ENCODE measurements at regions not wholly inside any gene's neighbourhood (a gene's known extent, or its start where the extent isn't known, plus 50 kb on each side); places are given as distances from the start of the nearest gene placed in this dataset.
A peak's percentile ranks its signal among the peaks of the same experiment; 100 is the strongest.

GRCh38 chr10:3856593-3856992 lies 71.6 kb upstream of the KLF6 start:
- Histone ChIP-seq H3K27ac (ENCODE audit: low read length) (no peak overlapping the region), H3K4me3 (ENCODE audit: low read depth in 1 of 2, low read length in 2 of 2) (no peak overlapping the region), H3K4me2 (ENCODE audit: insufficient read depth, low read length) (no peak overlapping the region), H3K4me1 (ENCODE audit: insufficient read depth, low read length) (peaks cover 24% of the 10 kb centered on the region), H3K36me3 (ENCODE audit: insufficient read depth, low read length) (no peaks in the 10 kb centered on the region), H4K20me1 (ENCODE audit: insufficient read depth, low read length) (no peaks in the 10 kb centered on the region), H3K9ac (ENCODE audit: low read depth, low read length) (no peak overlapping the region), H3K79me2 (ENCODE audit: insufficient read depth, low read length) (no peaks in the 10 kb centered on the region), H2AFZ (ENCODE audit: low read depth, low read length) (no peak overlapping the region), H3K9me3 (ENCODE audit: insufficient read depth, low read length, severe bottlenecking) (no peaks in the 10 kb centered on the region), H3K27me3 (ENCODE audit: insufficient read depth, low read length, poor library complexity) (no peaks in the 10 kb centered on the region)
- DNase-seq (no peak), ATAC-seq (ENCODE audit: insufficient read depth, low read depth) (no peak)
- TF ChIP-seq EZH2 (IDR thresholded peaks at IDR 0.05; ENCODE audit: borderline replicate concordance, low read depth, low read length, severe bottlenecking) (no peak), CTCF (IDR thresholded peaks at IDR 0.05; ENCODE audit: borderline replicate concordance, extremely low read depth, low read length, poor library complexity, severe bottlenecking) (no peak)

GRCh38 chr10:3853547-3854303 lies 68.7 kb upstream of the KLF6 start:
- DNase-seq, result no peak
- ATAC-seq (ENCODE audit: insufficient read depth, low read depth), result no peak

GRCh38 chr10:3853016-3853415 lies 68.0 kb upstream of the KLF6 start:
- no peak for TF ChIP-seq EZH2 (IDR thresholded peaks at IDR 0.05; ENCODE audit: borderline replicate concordance, low read depth, low read length, severe bottlenecking)
- TF ChIP-seq CTCF (IDR thresholded peaks at IDR 0.05; ENCODE audit: borderline replicate concordance, extremely low read depth, low read length, poor library complexity, severe bottlenecking), result no peak
- no peak overlapping the region for H3K4me2 ChIP-seq (ENCODE audit: insufficient read depth, low read length)

More at GRCh38 chr10:3853547-3854303, 68.7 kb upstream of the KLF6 start:
- Histone ChIP-seq H3K79me2 (ENCODE audit: insufficient read depth, low read length) (no peaks in the 10 kb centered on the region), H3K4me1 (ENCODE audit: insufficient read depth, low read length) (peaks cover 35% of the 10 kb centered on the region), H3K9me3 (ENCODE audit: insufficient read depth, low read length, severe bottlenecking) (no peaks in the 10 kb centered on the region), H3K4me3 (ENCODE audit: low read depth in 1 of 2, low read length in 2 of 2) (no peak overlapping the region), H3K36me3 (ENCODE audit: insufficient read depth, low read length) (no peaks in the 10 kb centered on the region), H2AFZ (ENCODE audit: low read depth, low read length) (no peak overlapping the region), H3K27me3 (ENCODE audit: insufficient read depth, low read length, poor library complexity) (no peaks in the 10 kb centered on the region), H3K4me2 (ENCODE audit: insufficient read depth, low read length) (no peak overlapping the region), H3K9ac (ENCODE audit: low read depth, low read length) (no peak overlapping the region), H4K20me1 (ENCODE audit: insufficient read depth, low read length) (no peaks in the 10 kb centered on the region), H3K27ac (ENCODE audit: low read length) (peak overlapping the region; percentile 23)
- TF ChIP-seq EZH2 (IDR thresholded peaks at IDR 0.05; ENCODE audit: borderline replicate concordance, low read depth, low read length, severe bottlenecking) (no peak), CTCF (IDR thresholded peaks at IDR 0.05; ENCODE audit: borderline replicate concordance, extremely low read depth, low read length, poor library complexity, severe bottlenecking) (no peak)

More at GRCh38 chr10:3853016-3853415, 68.0 kb upstream of the KLF6 start:
- ATAC-seq (ENCODE audit: insufficient read depth, low read depth) (peak; percentile 78), DNase-seq (peak; percentile 69)
- Histone ChIP-seq H3K79me2 (ENCODE audit: insufficient read depth, low read length) (no peaks in the 10 kb centered on the region), H3K9me3 (ENCODE audit: insufficient read depth, low read length, severe bottlenecking) (no peaks in the 10 kb centered on the region), H3K4me3 (ENCODE audit: low read depth in 1 of 2, low read length in 2 of 2) (no peak overlapping the region), H4K20me1 (ENCODE audit: insufficient read depth, low read length) (no peaks in the 10 kb centered on the region), H3K27me3 (ENCODE audit: insufficient read depth, low read length, poor library complexity) (no peaks in the 10 kb centered on the region), H3K27ac (ENCODE audit: low read length) (peak overlapping the region; percentile 23), H3K9ac (ENCODE audit: low read depth, low read length) (no peak overlapping the region), H2AFZ (ENCODE audit: low read depth, low read length) (no peak overlapping the region), H3K4me1 (ENCODE audit: insufficient read depth, low read length) (peaks cover 35% of the 10 kb centered on the region), H3K36me3 (ENCODE audit: insufficient read depth, low read length) (no peaks in the 10 kb centered on the region)

All from DND-41 (cell line).